ENCODE measurements at regions not wholly inside any gene's neighbourhood (a gene's known extent, or its start where the extent isn't known, plus 50 kb on each side); places are given as distances from the start of the nearest gene placed in this dataset.
A peak's percentile ranks its signal among the peaks of the same experiment; 100 is the strongest.

- TF ChIP-seq EP300 (IDR thresholded peaks at IDR 0.05; ENCODE audit: low read length) (no peak), SAP30 (IDR thresholded peaks at IDR 0.05; ENCODE audit: borderline replicate concordance, insufficient read depth, low read depth, low read length, poor library complexity, severe bottlenecking) (no peak), NKRF (IDR thresholded peaks at IDR 0.05; ENCODE audit: borderline replicate concordance) (no peak), SMAD3 (CRISPR knock-in tag; conservative IDR thresholded peaks at IDR 0.05) (no peak)
Observed at GRCh38 chr21:18913914-18914313, 510.3 kb upstream of the TMPRSS15 start (continued).

DNA sequence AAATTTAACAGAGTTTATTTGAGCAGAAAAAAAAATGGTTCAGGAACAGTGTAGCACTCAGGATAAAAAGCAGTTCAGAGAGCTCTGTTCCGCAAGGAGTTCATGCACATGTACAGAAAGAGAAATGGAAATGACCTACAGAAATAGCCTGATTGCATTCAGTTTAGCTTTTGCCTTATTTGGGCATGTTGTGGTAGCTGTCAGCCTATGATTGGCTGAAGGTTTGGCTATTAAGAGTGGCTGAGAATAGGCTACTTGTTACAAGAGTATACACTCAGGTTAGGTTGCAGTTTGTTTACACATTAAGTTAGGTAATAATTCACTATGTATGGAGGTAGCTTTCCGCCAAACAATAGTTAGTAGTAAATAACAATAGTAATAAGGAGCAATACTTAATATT is 511.0 kb upstream of the TMPRSS15 start:
- Histone ChIP-seq H3K27ac (ENCODE audit: extremely low read depth, low read depth, low read length) (no peak overlapping the region), H3K9me3 (replicated peaks; ENCODE audit: control insufficient read depth, insufficient read depth, low read depth, low read length) (no peaks in the 10 kb centered on the region), H3K36me3 (ENCODE audit: control insufficient read depth, insufficient read depth, low read length) (no peaks in the 10 kb centered on the region), H3K27me3 (ENCODE audit: control insufficient read depth in 2 of 2, insufficient read depth in 2 of 2, low read length in 2 of 2) (no peaks in the 10 kb centered on the region), H2AFZ (ENCODE audit: low read depth, low read length) (no peak overlapping the region), H3K9me1 (ENCODE audit: control insufficient read depth, insufficient read depth, low read length) (no peaks in the 10 kb centered on the region), H4K20me1 (replicated peaks; ENCODE audit: control insufficient read depth, insufficient read depth, low read length) (no peaks in the 10 kb centered on the region), H3K4me2 (ENCODE audit: insufficient read depth, low read length) (no peak overlapping the region), H3K4me1 (replicated peaks in 1 of 2; ENCODE audit: control insufficient read depth in 2 of 2, insufficient read depth in 2 of 2, low read length in 2 of 2) (no peaks in the 10 kb centered on the region), H3K79me2 (ENCODE audit: control insufficient read depth, insufficient read depth, low read length) (no peaks in the 10 kb centered on the region), H3K4me3 (no peak overlapping the region), H3K9ac (ENCODE audit: insufficient read depth in 1 of 2, low read depth in 2 of 2, low read length in 2 of 2) (no peak overlapping the region)
- intact Hi-C loops (cut with micrococcal nuclease): no loop called here
- TF ChIP-seq SOX6 (IDR thresholded peaks at IDR 0.05): no peak
- peak in 1 of 2 experiments; percentile 83; a peak in 2 of 4 replicates for TF ChIP-seq SRF (CRISPR knock-in tag; IDR thresholded peaks at IDR 0.05)
- ATAC-seq (no peak), DNase-seq (ENCODE audit: extremely low read depth in 1 of 4, low spot score in 3 of 4) (no peak), FAIRE-seq (no peak)
- ChIA-PET CTCF (ENCODE audit: low intra/inter-chr PET ratio) (no interaction called here), POLR2A (no interaction called here)
- no TSS peak for BruUV-seq (replicated peaks)
- in situ Hi-C loops (cut with MboI): no loop called here
- WGBS (ENCODE audit: insufficient coverage, low coverage, missing lambda C conversion rate): 11% methylated on average over 2 of the region's 2 CpGs

Data from K562 (cell line).